ENCODE measurements at regions not wholly inside any gene's neighbourhood (a gene's known extent, or its start where the extent isn't known, plus 50 kb on each side); places are given as distances from the start of the nearest gene placed in this dataset.

DNA sequence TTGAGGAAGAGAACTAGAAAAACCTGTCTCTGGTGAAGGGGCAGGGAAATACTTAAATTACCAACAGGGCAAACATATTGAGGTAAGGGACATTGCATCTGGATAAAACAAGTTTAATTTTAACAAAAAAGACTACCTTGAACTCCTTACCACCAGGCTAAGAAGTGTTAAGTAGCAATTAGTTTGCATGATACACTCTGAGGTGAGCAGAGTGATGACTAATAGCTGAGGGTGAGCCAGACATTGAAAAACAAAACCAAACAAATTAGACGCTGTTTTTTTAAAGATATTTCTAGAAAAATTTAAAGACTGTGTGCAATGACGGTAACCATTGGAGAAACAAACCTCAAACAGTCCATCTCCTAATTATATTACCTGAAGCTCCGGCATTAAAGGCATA lies 105.9 kb downstream of the ANKRD7 start:
- Histone ChIP-seq H4K20me1 (ENCODE audit: insufficient read depth, low read length) (no peaks in the 10 kb centered on the region), H3K79me2 (ENCODE audit: insufficient read depth, low read length) (no peaks in the 10 kb centered on the region), H3K27ac (ENCODE audit: low read depth, low read length) (no peak overlapping the region), H3K36me3 (ENCODE audit: insufficient read depth, low read length) (no peaks in the 10 kb centered on the region), H3K9me3 (ENCODE audit: insufficient read depth, low read depth, low read length) (no peaks in the 10 kb centered on the region), H3K4me1 (ENCODE audit: insufficient read depth, low read length) (no peaks in the 10 kb centered on the region), H3K4me2 (ENCODE audit: low read length) (no peak overlapping the region), H2AFZ (ENCODE audit: low read depth, low read length) (no peak overlapping the region), H3K4me3 (ENCODE audit: insufficient read depth, low read depth, low read length) (no peak overlapping the region), H3K9ac (ENCODE audit: low read length) (no peak overlapping the region), H3K27me3 (ENCODE audit: insufficient read depth, low read length) (no peaks in the 10 kb centered on the region)
- no peak overlapping the region for H3K27ac Mint-ChIP-seq (ENCODE audit: unreplicated experiment)
- no peak for DNase-seq (ENCODE audit: low read depth)
- no peaks in the 10 kb centered on the region for H3K4me1 Mint-ChIP-seq (ENCODE audit: low read depth, unreplicated experiment)
- no peaks in the 10 kb centered on the region for H3K36me3 Mint-ChIP-seq (ENCODE audit: low read depth, unreplicated experiment)
- no peak overlapping the region for H3K4me3 Mint-ChIP-seq (ENCODE audit: unreplicated experiment)
- no peaks in the 10 kb centered on the region for H3K9me3 Mint-ChIP-seq (ENCODE audit: unreplicated experiment)
- TF ChIP-seq EZH2 (IDR thresholded peaks at IDR 0.05; ENCODE audit: insufficient read depth, low read length): no peak
- no peaks in the 10 kb centered on the region for H3K27me3 Mint-ChIP-seq (ENCODE audit: low read depth, unreplicated experiment)
- FAIRE-seq: no peak

DNA sequence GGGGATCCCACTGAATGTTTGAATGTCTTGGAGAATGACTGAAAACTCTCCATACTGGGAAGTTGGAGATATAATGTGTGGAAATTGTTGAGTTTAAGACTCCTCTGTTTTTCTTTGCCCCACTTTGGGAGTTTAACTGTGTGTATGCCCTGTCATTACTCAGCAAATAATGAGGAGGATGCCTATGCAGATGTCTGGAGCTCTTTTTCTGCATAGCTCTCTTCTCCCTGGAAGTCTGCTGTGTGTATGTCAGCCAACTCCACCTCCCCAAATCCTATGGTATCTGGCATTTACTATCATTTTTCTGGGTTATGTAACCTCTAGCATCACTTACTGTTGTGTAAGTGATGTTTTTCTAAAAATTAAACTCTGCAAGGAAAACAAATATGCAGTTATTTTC lies 122.2 kb downstream of the ANKRD7 start:
- no peaks in the 10 kb centered on the region for H3K36me3 Mint-ChIP-seq (ENCODE audit: low read depth, unreplicated experiment)
- no peaks in the 10 kb centered on the region for H4K20me1 ChIP-seq (ENCODE audit: insufficient read depth, low read length)
- TF ChIP-seq, protein P1, sequence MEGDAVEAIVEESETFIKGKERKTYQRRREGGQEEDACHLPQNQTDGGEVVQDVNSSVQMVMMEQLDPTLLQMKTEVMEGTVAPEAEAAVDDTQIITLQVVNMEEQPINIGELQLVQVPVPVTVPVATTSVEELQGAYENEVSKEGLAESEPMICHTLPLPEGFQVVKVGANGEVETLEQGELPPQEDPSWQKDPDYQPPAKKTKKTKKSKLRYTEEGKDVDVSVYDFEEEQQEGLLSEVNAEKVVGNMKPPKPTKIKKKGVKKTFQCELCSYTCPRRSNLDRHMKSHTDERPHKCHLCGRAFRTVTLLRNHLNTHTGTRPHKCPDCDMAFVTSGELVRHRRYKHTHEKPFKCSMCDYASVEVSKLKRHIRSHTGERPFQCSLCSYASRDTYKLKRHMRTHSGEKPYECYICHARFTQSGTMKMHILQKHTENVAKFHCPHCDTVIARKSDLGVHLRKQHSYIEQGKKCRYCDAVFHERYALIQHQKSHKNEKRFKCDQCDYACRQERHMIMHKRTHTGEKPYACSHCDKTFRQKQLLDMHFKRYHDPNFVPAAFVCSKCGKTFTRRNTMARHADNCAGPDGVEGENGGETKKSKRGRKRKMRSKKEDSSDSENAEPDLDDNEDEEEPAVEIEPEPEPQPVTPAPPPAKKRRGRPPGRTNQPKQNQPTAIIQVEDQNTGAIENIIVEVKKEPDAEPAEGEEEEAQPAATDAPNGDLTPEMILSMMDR (IDR thresholded peaks at IDR 0.05; ENCODE audit: insufficient read depth, low read depth, low read length): no peak
- TF ChIP-seq EZH2 (IDR thresholded peaks at IDR 0.05; ENCODE audit: insufficient read depth, low read length): no peak
- no peaks in the 10 kb centered on the region for H3K4me1 ChIP-seq (ENCODE audit: insufficient read depth, low read length)
- H3K9ac ChIP-seq (ENCODE audit: low read length): no peak overlapping the region
- H3K9me3 ChIP-seq (ENCODE audit: insufficient read depth, low read depth, low read length): no peaks in the 10 kb centered on the region
- H3K27me3 ChIP-seq (ENCODE audit: insufficient read depth, low read length): no peaks in the 10 kb centered on the region
- no peak overlapping the region for H3K4me3 Mint-ChIP-seq (ENCODE audit: unreplicated experiment)
- H3K27me3 Mint-ChIP-seq (ENCODE audit: low read depth, unreplicated experiment): no peaks in the 10 kb centered on the region
- DNase-seq (ENCODE audit: low read depth) (no peak), FAIRE-seq (no peak)
- no peaks in the 10 kb centered on the region for H3K9me3 Mint-ChIP-seq (ENCODE audit: unreplicated experiment)
- no peak overlapping the region for H2AFZ ChIP-seq (ENCODE audit: low read depth, low read length)
- H3K79me2 ChIP-seq (ENCODE audit: insufficient read depth, low read length): no peaks in the 10 kb centered on the region
- H3K27ac ChIP-seq (ENCODE audit: low read depth, low read length): no peak overlapping the region
- H3K27ac Mint-ChIP-seq (ENCODE audit: unreplicated experiment): no peak overlapping the region
- H3K4me2 ChIP-seq (ENCODE audit: low read length): no peak overlapping the region
- no peaks in the 10 kb centered on the region for H3K36me3 ChIP-seq (ENCODE audit: insufficient read depth, low read length)
- no peak overlapping the region for H3K4me3 ChIP-seq (ENCODE audit: insufficient read depth, low read depth, low read length)
- H3K4me1 Mint-ChIP-seq (ENCODE audit: low read depth, unreplicated experiment): no peaks in the 10 kb centered on the region

DNA sequence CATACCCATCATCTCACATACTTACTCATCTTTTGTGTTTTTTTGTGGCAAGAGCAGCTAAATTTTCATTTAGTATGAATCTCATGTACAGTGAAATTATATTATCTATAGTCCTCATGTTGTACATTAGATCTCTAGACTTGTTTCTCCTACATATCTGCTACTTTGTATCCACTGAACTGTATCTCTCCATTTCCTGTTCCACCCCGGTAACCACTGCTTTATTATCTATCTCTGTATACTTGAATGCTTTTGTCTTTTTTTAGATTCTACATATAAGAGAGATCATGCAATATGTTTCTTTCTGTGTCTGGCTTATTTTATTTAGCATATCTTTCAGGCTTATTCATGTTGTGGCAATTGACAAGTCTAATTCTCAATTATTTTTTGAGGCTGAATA lies 125.1 kb downstream of the ANKRD7 start:
- FAIRE-seq: no peak
- Histone ChIP-seq H3K4me2 (ENCODE audit: low read length) (no peak overlapping the region), H3K4me3 (ENCODE audit: insufficient read depth, low read depth, low read length) (no peak overlapping the region), H3K9ac (ENCODE audit: low read length) (no peak overlapping the region), H3K27me3 (ENCODE audit: insufficient read depth, low read length) (no peaks in the 10 kb centered on the region), H4K20me1 (ENCODE audit: insufficient read depth, low read length) (no peaks in the 10 kb centered on the region), H3K9me3 (ENCODE audit: insufficient read depth, low read depth, low read length) (no peaks in the 10 kb centered on the region), H3K4me1 (ENCODE audit: insufficient read depth, low read length) (no peaks in the 10 kb centered on the region), H3K36me3 (ENCODE audit: insufficient read depth, low read length) (no peaks in the 10 kb centered on the region), H3K79me2 (ENCODE audit: insufficient read depth, low read length) (no peaks in the 10 kb centered on the region), H3K27ac (ENCODE audit: low read depth, low read length) (no peak overlapping the region), H2AFZ (ENCODE audit: low read depth, low read length) (no peak overlapping the region)
- Mint-ChIP-seq H3K27me3 (ENCODE audit: low read depth, unreplicated experiment) (no peaks in the 10 kb centered on the region), H3K27ac (ENCODE audit: unreplicated experiment) (no peak overlapping the region), H3K36me3 (ENCODE audit: low read depth, unreplicated experiment) (no peaks in the 10 kb centered on the region), H3K4me3 (ENCODE audit: unreplicated experiment) (no peak overlapping the region), H3K4me1 (ENCODE audit: low read depth, unreplicated experiment) (no peaks in the 10 kb centered on the region), H3K9me3 (ENCODE audit: unreplicated experiment) (no peaks in the 10 kb centered on the region)
- DNase-seq (ENCODE audit: low read depth): no peak
- TF ChIP-seq, protein P1 (IDR thresholded peaks at IDR 0.05; ENCODE audit: insufficient read depth, low read depth, low read length): no peak
- TF ChIP-seq EZH2 (IDR thresholded peaks at IDR 0.05; ENCODE audit: insufficient read depth, low read length): no peak

Measured in astrocyte (in vitro differentiated cells and primary cell).